ENCODE measurements at regions not wholly inside any gene's neighbourhood (a gene's known extent, or its start where the extent isn't known, plus 50 kb on each side); places are given as distances from the start of the nearest gene placed in this dataset.

- TF ChIP-seq CTCF (IDR thresholded peaks at IDR 0.05; ENCODE audit: extremely low read depth in 1 of 2, insufficient read depth in 1 of 2, low read depth in 1 of 2, low read length in 2 of 2): no peak
- TF ChIP-seq EZH2 (IDR thresholded peaks at IDR 0.05; ENCODE audit: borderline replicate concordance, low read depth, low read length, severe bottlenecking): no peak
- TF ChIP-seq POLR2A (IDR thresholded peaks at IDR 0.05; ENCODE audit: low read depth, low read length): no peak
- no peak for TF ChIP-seq JUN (IDR thresholded peaks at IDR 0.05; ENCODE audit: borderline replicate concordance, insufficient read depth, insufficient read length, low read depth)
- TF ChIP-seq MYC (IDR thresholded peaks at IDR 0.05; ENCODE audit: low read depth, low read length): no peak
- no peak for TF ChIP-seq POLR2AphosphoS5 (IDR thresholded peaks at IDR 0.05; ENCODE audit: insufficient read depth, low read depth, low read length)
- no peak for TF ChIP-seq MAX (IDR thresholded peaks at IDR 0.05; ENCODE audit: insufficient read depth, insufficient read length)
- no peak for TF ChIP-seq FOS (IDR thresholded peaks at IDR 0.05; ENCODE audit: borderline replicate concordance, insufficient read depth, low read length)
- no peak for TF ChIP-seq GATA2 (IDR thresholded peaks at IDR 0.05; ENCODE audit: insufficient read depth, insufficient read length, low read depth, low read length)
These were observed 315.6 kb downstream of the CETN3 start for GRCh38 chr5:90093751-90094485.

All from endothelial cell of umbilical vein (primary cell).